Activated CD8-positive, alpha-beta T cell treated with anti-CD3 and anti-CD28 coated beads, Interleukin-2, amount 10 ng/mL, durations not matched to agents 7 days and 5 days (primary cell): ENCODE measurements at regions not wholly inside any gene's neighbourhood (a gene's known extent, or its start where the extent isn't known, plus 50 kb on each side); places are given as distances from the start of the nearest gene placed in this dataset.

Source experiments
- ATAC-seq: fragments of 150-1000 bp; cut with Tn5 transposase; one replicate; pipeline ENCODE4 v1.10.0; 2021; ENCODE audit warnings: moderate library complexity
- CTCF ChIA-PET: fragments of 350-600 bp; sonication (Branson Sonifier 250); formaldehyde crosslinking; loops from one replicate; lab custom pipeline; 2021; ENCODE audit warnings: antibody characterized with exemption; lab: Charles Lee
- POLR2A ChIA-PET: fragments of 350-600 bp; sonication (Branson Sonifier 250); formaldehyde crosslinking; loops from one replicate; lab custom pipeline; 2021; ENCODE audit warnings: antibody characterized with exemption; lab: Charles Lee
- DNase-seq: peaks from one replicate; pipeline ENCODE4 v3.0.0-alpha.2; 2020
- H3K27ac Mint-ChIP-seq: one replicate; pipeline ENCODE4 v1.8.0; 2021; ENCODE audit warnings: mild to moderate bottlenecking, mixed read lengths
- H3K27me3 Mint-ChIP-seq: one replicate; pipeline ENCODE4 v1.8.0; 2021; ENCODE audit warnings: low read depth, mixed read lengths
- H3K36me3 Mint-ChIP-seq: one replicate; pipeline ENCODE4 v1.8.0; 2021; ENCODE audit warnings: low read depth, mixed read lengths
- H3K4me1 Mint-ChIP-seq: one replicate; pipeline ENCODE4 v1.8.0; 2021; ENCODE audit warnings: low read depth, mixed read lengths
- H3K4me3 Mint-ChIP-seq: one replicate; pipeline ENCODE4 v1.8.0; 2021; ENCODE audit warnings: mild to moderate bottlenecking, mixed read lengths
- H3K9me3 Mint-ChIP-seq: one replicate; pipeline ENCODE4 v1.8.0; 2022; ENCODE audit warnings: mixed read lengths; ENCODE audit not compliant: insufficient read depth

DNA sequence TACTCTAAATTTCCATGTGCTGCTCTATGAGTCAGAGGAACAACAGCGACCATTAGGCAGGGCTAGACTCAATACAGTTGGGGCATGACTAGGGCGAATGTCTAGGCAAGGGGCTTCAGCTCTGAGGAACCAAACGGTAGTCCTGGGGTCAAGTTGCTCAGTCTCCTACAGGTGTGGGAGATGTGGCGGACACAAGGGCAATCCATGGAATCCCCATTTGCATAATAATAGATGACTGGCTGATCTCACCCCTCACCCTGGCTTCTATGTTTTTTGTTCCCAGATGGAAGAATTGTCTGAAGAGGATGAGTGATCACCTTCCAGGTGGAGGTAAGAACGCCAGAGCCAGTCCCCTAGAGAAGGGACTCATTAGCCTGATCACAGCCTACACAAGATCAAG lies 1048.2 kb upstream of the MIR17HG start:
- ChIA-PET CTCF (no interaction called here), POLR2A (no interaction called here)
- H3K4me1 Mint-ChIP-seq: no peaks in the 10 kb centered on the region
- no peak overlapping the region for H3K4me3 Mint-ChIP-seq
- no peak for DNase-seq
- H3K27me3 Mint-ChIP-seq: no peaks in the 10 kb centered on the region
- H3K27ac Mint-ChIP-seq: no peak overlapping the region
- no peaks in the 10 kb centered on the region for H3K36me3 Mint-ChIP-seq
- ATAC-seq: no peak
- H3K9me3 Mint-ChIP-seq: peaks cover 2% of the 10 kb centered on the region

GRCh38 chr13:90300015-90300414 lies 1047.5 kb upstream of the MIR17HG start:
- POLR2A ChIA-PET: no interaction called here
- Mint-ChIP-seq H3K4me3 (no peak overlapping the region), H3K27me3 (no peaks in the 10 kb centered on the region), H3K4me1 (no peaks in the 10 kb centered on the region), H3K36me3 (no peaks in the 10 kb centered on the region), H3K9me3 (no peaks in the 10 kb centered on the region), H3K27ac (no peak overlapping the region)
- CTCF ChIA-PET: no interaction called here
- no peak for DNase-seq
- ATAC-seq: no peak

- no peak overlapping the region for H3K27ac Mint-ChIP-seq
- H3K4me1 Mint-ChIP-seq: no peaks in the 10 kb centered on the region
- no peaks in the 10 kb centered on the region for H3K27me3 Mint-ChIP-seq
- H3K36me3 Mint-ChIP-seq: no peaks in the 10 kb centered on the region
- H3K9me3 Mint-ChIP-seq: peaks cover 5% of the 10 kb centered on the region
- ATAC-seq (no peak), DNase-seq (no peak)
- no peak overlapping the region for H3K4me3 Mint-ChIP-seq
- POLR2A ChIA-PET: no interaction called here
- CTCF ChIA-PET: no interaction called here
These were observed 1045.4 kb upstream of the MIR17HG start for GRCh38 chr13:90302107-90302506.

DNA sequence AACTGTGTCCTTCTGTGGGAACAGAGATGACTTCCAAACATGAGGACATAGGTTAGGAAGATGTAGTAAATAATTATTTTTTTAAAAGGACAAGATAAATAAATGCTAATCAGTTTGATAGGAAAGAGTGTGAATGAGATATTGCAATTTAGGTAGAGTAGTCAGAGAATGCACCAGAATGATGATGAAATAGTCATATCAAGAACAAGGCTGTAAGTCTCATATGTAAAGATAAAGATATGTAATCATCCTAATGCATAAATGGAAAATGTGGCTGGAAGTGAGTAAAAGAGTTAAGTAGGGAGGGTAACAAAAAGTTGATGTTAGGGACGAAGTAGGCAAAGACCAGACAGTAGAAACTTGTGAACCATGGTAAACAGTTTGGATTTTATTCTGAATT lies 1041.7 kb upstream of the MIR17HG start:
- CTCF ChIA-PET: no interaction called here
- no peak overlapping the region for H3K27ac Mint-ChIP-seq
- H3K4me3 Mint-ChIP-seq: no peak overlapping the region

DNA sequence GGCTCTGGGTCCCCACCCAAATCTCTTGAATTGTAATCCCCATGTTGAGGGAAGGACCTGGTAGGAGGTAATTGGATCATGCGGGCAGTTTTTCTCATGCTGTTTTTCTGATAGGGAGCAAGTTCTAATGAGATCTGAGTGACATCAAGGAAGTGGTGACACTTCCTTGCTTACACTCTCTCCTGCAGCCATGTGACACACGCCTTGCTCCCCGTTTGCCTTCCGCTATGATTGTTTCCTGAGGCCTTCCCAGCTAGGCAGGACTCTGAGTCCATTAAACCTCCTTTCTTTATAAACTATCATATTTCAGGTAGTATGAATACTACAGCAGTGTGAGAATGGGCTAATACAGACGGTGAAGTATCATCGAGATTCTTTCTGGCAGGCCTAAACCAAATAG lies 1040.4 kb upstream of the MIR17HG start:
- no peak overlapping the region for H3K27ac Mint-ChIP-seq
- H3K27me3 Mint-ChIP-seq: no peaks in the 10 kb centered on the region
- H3K9me3 Mint-ChIP-seq: peaks cover 5% of the 10 kb centered on the region
- ATAC-seq (no peak), DNase-seq (no peak)
- no peaks in the 10 kb centered on the region for H3K36me3 Mint-ChIP-seq
- ChIA-PET POLR2A (no interaction called here), CTCF (no interaction called here)
- no peaks in the 10 kb centered on the region for H3K4me1 Mint-ChIP-seq
- H3K4me3 Mint-ChIP-seq: no peak overlapping the region

More for the DNA sequence above, 1041.7 kb upstream of the MIR17HG start:
- POLR2A ChIA-PET: no interaction called here
- DNase-seq (no peak), ATAC-seq (no peak)
- Mint-ChIP-seq H3K4me1 (no peaks in the 10 kb centered on the region), H3K27me3 (no peaks in the 10 kb centered on the region), H3K9me3 (peaks cover 5% of the 10 kb centered on the region), H3K36me3 (no peaks in the 10 kb centered on the region)

DNA sequence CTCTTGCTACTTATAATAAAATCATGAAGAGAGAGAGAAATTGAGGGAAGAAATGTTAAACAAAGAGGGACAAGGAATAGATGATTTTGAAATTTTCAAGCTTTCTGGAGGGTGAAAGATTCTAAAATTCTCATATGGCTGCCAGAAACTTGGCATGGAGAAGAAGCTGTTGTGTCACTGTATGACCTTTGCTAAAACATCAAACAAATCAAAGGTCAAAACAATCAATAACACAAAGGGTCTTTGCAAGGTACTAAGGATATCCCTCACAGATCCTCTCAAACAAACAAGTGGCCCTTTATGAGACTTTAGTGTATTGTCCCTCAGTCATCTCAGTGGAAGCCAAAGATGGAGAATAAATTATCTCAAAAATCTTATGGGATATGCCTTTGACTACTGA lies 1039.2 kb upstream of the MIR17HG start:
- H3K36me3 Mint-ChIP-seq: no peaks in the 10 kb centered on the region
- no peaks in the 10 kb centered on the region for H3K27me3 Mint-ChIP-seq
- no peak for ATAC-seq
- CTCF ChIA-PET: no interaction called here
- H3K27ac Mint-ChIP-seq: no peak overlapping the region
- POLR2A ChIA-PET: no interaction called here
- H3K4me1 Mint-ChIP-seq: no peaks in the 10 kb centered on the region
- H3K9me3 Mint-ChIP-seq: peaks cover 5% of the 10 kb centered on the region
- DNase-seq: no peak
- no peak overlapping the region for H3K4me3 Mint-ChIP-seq

DNA sequence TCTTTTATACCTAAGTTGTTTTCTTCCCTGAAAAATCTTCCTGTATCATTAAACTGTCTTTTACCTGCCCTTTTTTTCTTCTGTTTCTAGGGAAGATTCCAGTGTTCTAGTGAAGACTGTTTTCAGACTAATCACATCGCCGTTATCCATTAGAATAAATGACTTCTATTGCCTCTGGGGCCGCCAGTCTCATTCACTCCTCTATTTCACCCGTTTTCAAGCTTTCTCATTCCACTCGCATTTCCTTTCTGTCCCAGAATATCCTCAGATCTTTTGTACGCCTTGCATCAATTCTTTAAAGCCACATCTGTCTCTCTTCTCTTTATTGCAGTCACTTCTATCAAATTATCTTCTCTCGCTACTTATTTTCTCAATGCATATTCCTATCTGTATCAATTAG lies 1035.6 kb upstream of the MIR17HG start:
- H3K27me3 Mint-ChIP-seq: no peaks in the 10 kb centered on the region
- ChIA-PET CTCF (no interaction called here), POLR2A (no interaction called here)
- no peak overlapping the region for H3K27ac Mint-ChIP-seq
- no peaks in the 10 kb centered on the region for H3K9me3 Mint-ChIP-seq
- DNase-seq: no peak
- no peak overlapping the region for H3K4me3 Mint-ChIP-seq
- no peaks in the 10 kb centered on the region for H3K36me3 Mint-ChIP-seq
- H3K4me1 Mint-ChIP-seq: no peaks in the 10 kb centered on the region
- no peak for ATAC-seq

GRCh38 chr13:90315061-90315460 lies 1032.4 kb upstream of the MIR17HG start:
- ChIA-PET CTCF (no interaction called here), POLR2A (no interaction called here)
- ATAC-seq (no peak), DNase-seq (no peak)
- H3K9me3 Mint-ChIP-seq: peaks cover 6% of the 10 kb centered on the region
- H3K36me3 Mint-ChIP-seq: no peaks in the 10 kb centered on the region
- H3K27me3 Mint-ChIP-seq: no peaks in the 10 kb centered on the region
- no peaks in the 10 kb centered on the region for H3K4me1 Mint-ChIP-seq
- H3K4me3 Mint-ChIP-seq: no peak overlapping the region
- no peak overlapping the region for H3K27ac Mint-ChIP-seq

DNA sequence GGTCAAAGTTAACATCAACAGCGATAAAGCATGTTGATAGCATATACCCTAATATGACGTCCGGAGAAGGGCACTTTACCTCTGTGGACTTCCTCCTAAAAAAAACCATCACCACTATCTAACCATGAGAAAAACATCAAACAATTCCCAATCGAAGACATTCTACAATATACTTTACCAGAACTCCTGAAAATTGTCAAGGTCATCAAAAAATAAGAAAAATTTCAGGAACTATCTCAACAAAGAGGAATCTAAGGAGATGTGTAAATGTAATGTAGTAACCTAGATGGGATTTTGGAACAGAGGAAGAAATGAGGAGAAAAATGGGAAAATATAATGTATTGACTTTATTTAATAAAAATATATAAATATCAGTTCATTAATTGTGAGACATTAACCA lies 1026.8 kb upstream of the MIR17HG start:
- H3K27me3 Mint-ChIP-seq: no peaks in the 10 kb centered on the region
- ChIA-PET POLR2A (no interaction called here), CTCF (no interaction called here)
- ATAC-seq (no peak), DNase-seq (no peak)
- no peaks in the 10 kb centered on the region for H3K36me3 Mint-ChIP-seq
- H3K4me1 Mint-ChIP-seq: no peaks in the 10 kb centered on the region
- no peak overlapping the region for H3K4me3 Mint-ChIP-seq
- no peak overlapping the region for H3K27ac Mint-ChIP-seq
- peaks cover 6% of the 10 kb centered on the region for H3K9me3 Mint-ChIP-seq

- Mint-ChIP-seq H3K36me3 (no peaks in the 10 kb centered on the region), H3K27me3 (no peaks in the 10 kb centered on the region), H3K4me3 (no peak overlapping the region), H3K27ac (no peak overlapping the region), H3K9me3 (peaks cover 6% of the 10 kb centered on the region), H3K4me1 (no peaks in the 10 kb centered on the region)
- ChIA-PET CTCF (no interaction called here), POLR2A (no interaction called here)
- ATAC-seq (no peak), DNase-seq (no peak)
These were observed 1026.1 kb upstream of the MIR17HG start for GRCh38 chr13:90321281-90321931.

DNA sequence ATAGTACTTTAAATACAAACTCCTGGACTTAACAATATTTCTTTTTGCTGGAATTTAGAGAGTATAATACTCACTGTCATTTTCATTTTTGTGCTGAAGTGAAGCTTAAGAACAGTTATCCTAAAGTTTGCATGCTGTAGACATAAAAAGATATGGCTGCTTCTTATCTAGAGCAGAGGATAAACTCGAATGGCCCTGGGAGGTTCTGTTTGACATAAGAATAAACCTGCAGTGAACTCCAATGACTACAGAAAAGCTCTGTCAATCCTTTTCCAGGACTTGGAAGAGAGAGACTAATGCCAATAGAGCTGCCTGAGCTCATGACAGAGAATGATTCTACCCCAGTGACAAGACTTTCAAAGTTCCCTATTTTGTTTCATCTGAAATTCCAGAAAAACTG lies 1017.8 kb upstream of the MIR17HG start:
- H3K27ac Mint-ChIP-seq: no peak overlapping the region
- CTCF ChIA-PET: no interaction called here
- no peaks in the 10 kb centered on the region for H3K27me3 Mint-ChIP-seq

DNA sequence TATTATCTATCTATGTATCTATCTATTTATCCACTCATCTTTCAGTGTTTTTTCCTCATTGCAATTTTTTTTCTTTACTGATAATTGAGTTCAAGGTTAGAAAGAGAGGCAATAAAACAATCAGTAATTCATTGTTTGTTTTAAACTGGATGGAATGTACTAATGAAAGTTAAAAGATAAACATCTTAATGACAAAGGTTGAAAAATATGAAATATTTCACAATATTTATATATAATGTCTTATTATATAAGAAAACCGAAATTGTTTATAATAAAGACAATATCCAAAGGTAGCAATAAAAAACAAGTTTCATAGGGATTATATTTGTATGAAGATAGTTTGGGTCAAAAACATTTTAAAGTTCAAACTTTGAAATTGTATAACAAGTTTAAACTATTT lies 1015.5 kb upstream of the MIR17HG start:
- H3K4me3 Mint-ChIP-seq: no peak overlapping the region
- no peak overlapping the region for H3K27ac Mint-ChIP-seq
- H3K27me3 Mint-ChIP-seq: no peaks in the 10 kb centered on the region
- ATAC-seq (no peak), DNase-seq (no peak)
- CTCF ChIA-PET: no interaction called here
- H3K36me3 Mint-ChIP-seq: no peaks in the 10 kb centered on the region
- peaks cover 6% of the 10 kb centered on the region for H3K9me3 Mint-ChIP-seq
- POLR2A ChIA-PET: no interaction called here
- H3K4me1 Mint-ChIP-seq: no peaks in the 10 kb centered on the region

More for the DNA sequence above, 1017.8 kb upstream of the MIR17HG start:
- POLR2A ChIA-PET: no interaction called here
- H3K4me1 Mint-ChIP-seq: no peaks in the 10 kb centered on the region
- no peaks in the 10 kb centered on the region for H3K36me3 Mint-ChIP-seq
- DNase-seq: no peak
- H3K9me3 Mint-ChIP-seq: peaks cover 3% of the 10 kb centered on the region
- H3K4me3 Mint-ChIP-seq: no peak overlapping the region
- ATAC-seq: no peak

DNA sequence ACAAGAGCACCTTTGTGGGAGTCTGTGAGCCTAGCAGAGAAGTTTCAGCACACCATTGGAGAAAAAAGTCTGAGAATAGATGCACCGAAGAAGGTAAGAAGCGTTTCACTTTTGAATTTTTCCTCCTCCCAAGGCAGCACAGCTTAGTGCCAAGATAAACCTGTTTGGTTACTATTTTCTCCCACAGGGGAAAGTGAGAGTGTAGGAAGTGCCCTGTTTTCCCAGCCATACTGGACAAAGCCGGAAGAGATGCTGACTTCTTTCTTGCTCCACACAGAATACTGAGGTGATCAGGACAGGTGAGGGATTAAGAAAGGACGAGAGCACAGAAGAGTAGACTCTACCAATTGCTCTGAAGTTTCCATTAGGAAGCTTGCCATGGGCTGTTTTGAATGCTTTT lies 1011.0 kb upstream of the MIR17HG start:
- DNase-seq (no peak), ATAC-seq (no peak)
- Mint-ChIP-seq H3K27ac (no peak overlapping the region), H3K4me3 (no peak overlapping the region), H3K36me3 (no peaks in the 10 kb centered on the region), H3K4me1 (no peaks in the 10 kb centered on the region), H3K9me3 (peaks cover 15% of the 10 kb centered on the region), H3K27me3 (no peaks in the 10 kb centered on the region)
- CTCF ChIA-PET: no interaction called here
- POLR2A ChIA-PET: no interaction called here
